Transverse colon (tissue), 4 donors: ENCODE measurements at regions not wholly inside any gene's neighbourhood (a gene's known extent, or its start where the extent isn't known, plus 50 kb on each side); places are given as distances from the start of the nearest gene placed in this dataset.

Source experiments
- DNase-seq: peaks from one replicate; pipeline ENCODE4 v3.0.0-alpha.2; 2019
- H3K27ac ChIP-seq, 4 donors: fragments of 200-600 bp; sonication (generic); 2 replicates each; pipeline ENCODE4 v1.5.1; 2016 to 2018; ENCODE audit warnings: inconsistent platforms in 4 of 4
- H3K27me3 ChIP-seq: fragments of 200-600 bp; sonication (generic); 2 replicates; pipeline ENCODE4 v1.5.1; 2017; ENCODE audit warnings: inconsistent platforms
- H3K36me3 ChIP-seq, 4 donors: fragments of 200-600 bp; sonication (generic); 2 replicates each; pipeline ENCODE4 v1.5.1; 2017 to 2019; ENCODE audit warnings: inconsistent platforms in 4 of 4
- H3K4me1 ChIP-seq, 4 donors: fragments of 200-600 bp; sonication (generic); 2 replicates each; pipeline ENCODE4 v1.5.1; 2017 to 2020; ENCODE audit warnings: inconsistent platforms in 4 of 4
- H3K4me3 ChIP-seq, 4 donors: fragments of 200-600 bp; sonication (generic); 1 replicate in 1 of 4; 2 replicates in 3 of 4; pipeline versions ENCODE4 v1.5.1 to v1.6.1; 2017 to 2019; ENCODE audit warnings: inconsistent platforms in 4 of 4
- H3K9me3 ChIP-seq, 2 donors: fragments of 200-600 bp; sonication (generic); 2 replicates each; pipeline ENCODE4 v1.5.1; 2017 to 2019; ENCODE audit warnings: inconsistent platforms in 2 of 2
- CTCF ChIP-seq, 5 experiments: fragments of 200-600 bp in 3 of 5; fragments of 450-650 bp in 2 of 5; sonication (generic) in 3 of 5; IDR thresholded peaks; 1 replicate in 2 of 5; 2 replicates in 3 of 5; pipeline ENCODE4 v1.5.1; 2016 to 2017; ENCODE audit warnings: antibody characterized with exemption in 5 of 5, inconsistent platforms in 3 of 5, mild to moderate bottlenecking in 2 of 5, moderate library complexity in 1 of 5
- EP300 ChIP-seq: sonication (generic); formaldehyde crosslinking; IDR thresholded peaks from one replicate; pipeline ENCODE4 v1.6.1; 2017; ENCODE audit warnings: antibody characterized with exemption, low read depth
- POLR2A ChIP-seq: fragments of 450-650 bp; IDR thresholded peaks from one replicate; pipeline ENCODE4 v1.6.1; 2016; ENCODE audit warnings: antibody characterized with exemption, mild to moderate bottlenecking, moderate library complexity
- POLR2AphosphoS5 ChIP-seq, 3 donors: sonication (generic); formaldehyde crosslinking; IDR thresholded peaks; one replicate each; pipeline ENCODE4 v1.6.1; 2016; ENCODE audit warnings: antibody characterized with exemption in 3 of 3
- WGBS, 2 donors: methylation state at CpG; one replicate each; pipeline ENCODE4 v1.1.5; 2018; ENCODE audit warnings: low coverage in 1 of 2; 5-methylcytosine and 5-hydroxymethylcytosine counted together
- in situ Hi-C, 4 donors: fragments of 200-750 bp; cut with MboI; loops; one replicate each; pipeline versions ENCODE4 v1.15.0 to v1.15.1; 2017; ENCODE audit warnings: low sequenced_read_pairs in 3 of 4, low pct_ligation_motif_present in 1 of 4, low pct_unique_long_range_greater_than_20kb in 1 of 4
- intact Hi-C: fragments of 100-400 bp; cut with DNase I; formaldehyde crosslinking; loops from one replicate; pipeline ENCODE4 v1.15.1; 2023; ENCODE audit warnings: low total_unique reads

- Histone ChIP-seq H3K27ac (no peak overlapping the region), H3K9me3 (no peaks in the 10 kb centered on the region), H3K27me3 (no peaks in the 10 kb centered on the region), H3K36me3 (no peaks in the 10 kb centered on the region), H3K4me1 (no peaks in the 10 kb centered on the region), H3K4me3 (no peak overlapping the region)
- TF ChIP-seq CTCF (IDR thresholded peaks at IDR 0.05) (no peak), EP300 (no peak), POLR2A (no peak), POLR2AphosphoS5 (IDR thresholded peaks at IDR 0.05) (no peak)
- in situ Hi-C loops (no loop called here), intact Hi-C loops (no loop called here)
- no peak for DNase-seq
- 90 to 95% methylated on average over 7 to 9 of the region's 9 CpGs for WGBS, 2 donors
Observed at GRCh38 chr13:111609631-111610030, 289.2 kb downstream of the TEX29 start.

GRCh38 chr13:111610081-111610480, 289.6 kb downstream of the TEX29 start:
- 36 to 69% methylated on average over 2 to 4 of the region's 4 CpGs for WGBS, 2 donors
- in situ Hi-C loops: no loop called here

GRCh38 chr13:111610879-111611278, 290.4 kb downstream of the TEX29 start:
- TF ChIP-seq CTCF (IDR thresholded peaks at IDR 0.05) (no peak), POLR2AphosphoS5 (IDR thresholded peaks at IDR 0.05) (no peak), EP300 (no peak)
- in situ Hi-C loops: no loop called here
- H3K27me3 ChIP-seq: no peaks in the 10 kb centered on the region
- no peak overlapping the region for H3K27ac ChIP-seq
- no peak for DNase-seq
- H3K4me3 ChIP-seq: no peak overlapping the region
- intact Hi-C loops: no loop called here
- H3K4me1 ChIP-seq: no peaks in the 10 kb centered on the region
- no peaks in the 10 kb centered on the region for H3K9me3 ChIP-seq
- 64% methylated on average over 6 of the region's 6 CpGs; no CpG with 5 or more reads in 1 of the 2 donors for WGBS, 2 donors
- no peaks in the 10 kb centered on the region for H3K36me3 ChIP-seq

More at GRCh38 chr13:111610081-111610480, 289.6 kb downstream of the TEX29 start:
- DNase-seq: no peak
- Histone ChIP-seq H3K27me3 (no peaks in the 10 kb centered on the region), H3K4me3 (no peak overlapping the region), H3K4me1 (no peaks in the 10 kb centered on the region), H3K27ac (no peak overlapping the region), H3K36me3 (no peaks in the 10 kb centered on the region), H3K9me3 (no peaks in the 10 kb centered on the region)
- intact Hi-C loops: no loop called here
- no peak for TF ChIP-seq POLR2A

GRCh38 chr13:111611651-111612050, 291.2 kb downstream of the TEX29 start:
- no peak overlapping the region for H3K4me3 ChIP-seq
- no peaks in the 10 kb centered on the region for H3K27me3 ChIP-seq
- H3K9me3 ChIP-seq: no peaks in the 10 kb centered on the region
- H3K36me3 ChIP-seq: no peaks in the 10 kb centered on the region
- H3K4me1 ChIP-seq: no peaks in the 10 kb centered on the region
- intact Hi-C loops: no loop called here
- no peak for DNase-seq
- TF ChIP-seq POLR2A: no peak
- TF ChIP-seq EP300: no peak
- TF ChIP-seq CTCF (IDR thresholded peaks at IDR 0.05): no peak
- no peak for TF ChIP-seq POLR2AphosphoS5 (IDR thresholded peaks at IDR 0.05)
- in situ Hi-C loops: no loop called here
- 82% methylated on average over 6 of the region's 6 CpGs for WGBS, 2 donors
- H3K27ac ChIP-seq: no peak overlapping the region

- intact Hi-C loops (no loop called here), in situ Hi-C loops (no loop called here)
- no peak overlapping the region for H3K4me3 ChIP-seq
- no peak for TF ChIP-seq POLR2A
- no peak for DNase-seq
- H3K4me1 ChIP-seq: no peaks in the 10 kb centered on the region
- H3K36me3 ChIP-seq: no peaks in the 10 kb centered on the region
- WGBS, 2 donors: 87% methylated on average over 10 of the region's 10 CpGs; no CpG with 5 or more reads in 1 of the 2 donors
- H3K27me3 ChIP-seq: no peaks in the 10 kb centered on the region
- no peak overlapping the region for H3K27ac ChIP-seq
- no peaks in the 10 kb centered on the region for H3K9me3 ChIP-seq
Observed at GRCh38 chr13:111612886-111613285, 292.4 kb downstream of the TEX29 start.
